Left lung (tissue), 4 donors: ENCODE measurements at regions not wholly inside any gene's neighbourhood (a gene's known extent, or its start where the extent isn't known, plus 50 kb on each side); places are given as distances from the start of the nearest gene placed in this dataset.

Source experiments
- ATAC-seq: fragments of 200-7000 bp; cut with Tn5 transposase; one replicate; pipeline ENCODE4 v1.9.1; 2020; ENCODE audit warnings: moderate library complexity
- DNase-seq, 4 donors: peaks; one replicate each; pipeline ENCODE4 v3.0.0-alpha.2; 2013 to 2020
- H3K27ac ChIP-seq, 2 donors: fragments of 200-600 bp; sonication (generic) in 1 of 2; one replicate each; pipeline versions ENCODE4 v1.5.0 to v1.8.0; 2020 to 2021
- H3K27me3 ChIP-seq, 2 donors: fragments of 200-600 bp; sonication (generic) in 1 of 2; one replicate each; pipeline versions ENCODE4 v1.5.0 to v1.8.0; 2020 to 2021
- H3K36me3 ChIP-seq, 2 donors: fragments of 200-600 bp; sonication (generic) in 1 of 2; one replicate each; pipeline versions ENCODE4 v1.5.0 to v1.8.0; 2020 to 2021
- H3K4me1 ChIP-seq, 2 donors: fragments of 200-600 bp; one replicate each; pipeline ENCODE4 v1.8.0; 2021
- H3K4me3 ChIP-seq, 2 donors: fragments of 200-600 bp; sonication (generic) in 1 of 2; one replicate each; pipeline versions ENCODE4 v1.5.0 to v1.8.0; 2020 to 2021; ENCODE audit warnings: mild to moderate bottlenecking in 1 of 2
- H3K9me3 ChIP-seq, 2 donors: fragments of 200-600 bp; sonication (generic) in 1 of 2; one replicate each; pipeline versions ENCODE4 v1.5.0 to v1.8.0; 2020 to 2021
- CTCF ChIP-seq, 2 donors: fragments of 200-600 bp; sonication (generic) in 1 of 2; IDR thresholded peaks; one replicate each; pipeline versions ENCODE4 v1.5.0 to v1.8.0; 2021; ENCODE audit warnings: antibody characterized with exemption in 2 of 2
- intact Hi-C, 2 donors: fragments of 100-400 bp; cut with DNase I; formaldehyde crosslinking; loops; one replicate each; pipeline versions ENCODE4 v1.11.2 to v1.14.2; 2022
- donor health status: DM: no; HTN: yes; CAD: no.
- donor health status: DM: no; HTN: no; CAD: no.

- intact Hi-C loops = no loop called here
- DNase-seq (no peak), ATAC-seq (no peak)
- no peaks in the 10 kb centered on the region for H3K4me1 ChIP-seq
- peaks cover 0 to 8% of the 10 kb centered on the region in 2 donors for H3K9me3 ChIP-seq
- no peak overlapping the region for H3K4me3 ChIP-seq
- no peaks in the 10 kb centered on the region for H3K27me3 ChIP-seq
- no peak for TF ChIP-seq CTCF (IDR thresholded peaks at IDR 0.05)
- H3K36me3 ChIP-seq = no peaks in the 10 kb centered on the region
- no peak overlapping the region for H3K27ac ChIP-seq
Observed at GRCh38 chr5:4129523-4129922, 533.9 kb downstream of the IRX1 start.

- Histone ChIP-seq H3K27me3 (no peaks in the 10 kb centered on the region), H3K27ac (no peak overlapping the region), H3K36me3 (no peaks in the 10 kb centered on the region), H3K4me1 (no peaks in the 10 kb centered on the region), H3K4me3 (no peak overlapping the region), H3K9me3 (peaks cover 0 to 8% of the 10 kb centered on the region in 2 donors)
- DNase-seq (no peak), ATAC-seq (no peak)
- intact Hi-C loops = no loop called here
- no peak for TF ChIP-seq CTCF (IDR thresholded peaks at IDR 0.05)
Observed at GRCh38 chr5:4130819-4131218, 535.2 kb downstream of the IRX1 start.

- Histone ChIP-seq H3K9me3 (peaks cover 0 to 2% of the 10 kb centered on the region in 2 donors), H3K27ac (no peak overlapping the region), H3K4me3 (no peak overlapping the region), H3K4me1 (no peaks in the 10 kb centered on the region), H3K27me3 (no peaks in the 10 kb centered on the region), H3K36me3 (no peaks in the 10 kb centered on the region)
- intact Hi-C loops = no loop called here
- TF ChIP-seq CTCF (IDR thresholded peaks at IDR 0.05) = no peak
- DNase-seq (peak in 2 of 4 donors; percentile 9 to 37), ATAC-seq (no peak)
Observed at GRCh38 chr5:4137781-4138180, 542.1 kb downstream of the IRX1 start.

- H3K9me3 ChIP-seq = peaks cover 0 to 4% of the 10 kb centered on the region in 2 donors
- no peak overlapping the region for H3K27ac ChIP-seq
- DNase-seq = no peak
- ATAC-seq = no peak
- TF ChIP-seq CTCF (IDR thresholded peaks at IDR 0.05) = no peak
- H3K4me3 ChIP-seq = no peak overlapping the region
- H3K4me1 ChIP-seq = no peaks in the 10 kb centered on the region
- no peaks in the 10 kb centered on the region for H3K36me3 ChIP-seq
- H3K27me3 ChIP-seq = no peaks in the 10 kb centered on the region
- intact Hi-C loops = no loop called here
Observed at GRCh38 chr5:4142842-4143241, 547.2 kb downstream of the IRX1 start.

- Histone ChIP-seq H3K36me3 (no peaks in the 10 kb centered on the region), H3K4me3 (no peak overlapping the region), H3K27me3 (no peaks in the 10 kb centered on the region), H3K27ac (no peak overlapping the region), H3K9me3 (peaks cover 0 to 4% of the 10 kb centered on the region in 2 donors), H3K4me1 (no peaks in the 10 kb centered on the region)
- intact Hi-C loops = no loop called here
- no peak for TF ChIP-seq CTCF (IDR thresholded peaks at IDR 0.05)
- DNase-seq (no peak), ATAC-seq (no peak)
Observed at GRCh38 chr5:4144411-4145007, 548.9 kb downstream of the IRX1 start.
